Naive thymus-derived CD4-positive, alpha-beta T cell (primary cell): ENCODE measurements at regions not wholly inside any gene's neighbourhood (a gene's known extent, or its start where the extent isn't known, plus 50 kb on each side); places are given as distances from the start of the nearest gene placed in this dataset.
"Not testable (repeated sequence)": the region's sequence is repeated elsewhere in the genome, so short reads cannot be mapped to it uniquely, and the experiment has no call there.

Experiments
- ATAC-seq: fragments of 150-1000 bp; cut with Tn5 transposase; 2 replicates; pipeline ENCODE4 v1.10.0; 2021; ENCODE audit warnings: mild to moderate bottlenecking, moderate library complexity
- CTCF ChIA-PET: fragments of 350-600 bp; sonication (Branson Sonifier 250); formaldehyde crosslinking; loops from one replicate; lab custom pipeline; 2021; ENCODE audit warnings: antibody characterized with exemption; lab: Charles Lee
- POLR2A ChIA-PET: fragments of 350-600 bp; sonication (Branson Sonifier 250); formaldehyde crosslinking; loops from one replicate; lab custom pipeline; 2021; ENCODE audit warnings: antibody characterized with exemption, inconsistent platforms; lab: Charles Lee
- DNase-seq, 9 donors: peaks; one replicate each; pipeline versions ENCODE4 v3.0.0 to v3.0.0-alpha.2; 2020 to 2022; ENCODE audit warnings: mixed read lengths in 1 of 9
- H3K27ac ChIP-seq: one replicate; pipeline ENCODE4 v1.7.0; 2013; ENCODE audit warnings: mild to moderate bottlenecking, low read depth, low read length, moderate library complexity
- H3K27me3 ChIP-seq, 2 donors: one replicate each; pipeline ENCODE4 v1.7.0; 2013; ENCODE audit warnings: low read length in 2 of 2, mild to moderate bottlenecking in 2 of 2, moderate library complexity in 2 of 2; ENCODE audit not compliant: control insufficient read depth in 2 of 2, insufficient read depth in 2 of 2
- H3K36me3 ChIP-seq, 3 experiments: 1 replicate in 2 of 3; 2 replicates in 1 of 3; pipeline ENCODE4 v1.7.0; 2013; ENCODE audit warnings: low read length in 3 of 3, mild to moderate bottlenecking in 3 of 3, moderate library complexity in 1 of 3; ENCODE audit not compliant: insufficient read depth in 3 of 3, control insufficient read depth in 2 of 3
- H3K4me1 ChIP-seq, 2 donors: one replicate each; pipeline ENCODE4 v1.7.0; 2013; ENCODE audit warnings: low read length in 2 of 2, mild to moderate bottlenecking in 2 of 2, moderate library complexity in 1 of 2; ENCODE audit not compliant: control insufficient read depth in 2 of 2, insufficient read depth in 2 of 2
- H3K4me3 ChIP-seq: 2 replicates; pipeline ENCODE4 v1.7.0; 2013; ENCODE audit warnings: mild to moderate bottlenecking, low read length
- H3K9me3 ChIP-seq, 3 experiments: 1 replicate in 2 of 3; 2 replicates in 1 of 3; pipeline ENCODE4 v1.7.0; 2013; ENCODE audit warnings: low read length in 3 of 3; ENCODE audit not compliant: control insufficient read depth in 2 of 3
- H3K27ac Mint-ChIP-seq, 9 donors: one replicate each; pipeline ENCODE4 v1.8.0; 2020 to 2022; ENCODE audit warnings: mixed read lengths in 9 of 9, mild to moderate bottlenecking in 8 of 9, moderate library complexity in 5 of 9, inconsistent platforms in 2 of 9
- H3K27me3 Mint-ChIP-seq, 5 donors: one replicate each; pipeline ENCODE4 v1.8.0; 2021 to 2022; ENCODE audit warnings: mixed read lengths in 5 of 5, mild to moderate bottlenecking in 1 of 5
- H3K36me3 Mint-ChIP-seq, 5 donors: one replicate each; pipeline ENCODE4 v1.8.0; 2020 to 2022; ENCODE audit warnings: mixed read lengths in 5 of 5, mild to moderate bottlenecking in 3 of 5, inconsistent platforms in 1 of 5
- H3K4me1 Mint-ChIP-seq, 7 donors: one replicate each; pipeline ENCODE4 v1.8.0; 2020 to 2022; ENCODE audit warnings: mixed read lengths in 7 of 7, mild to moderate bottlenecking in 3 of 7, inconsistent platforms in 1 of 7
- H3K4me3 Mint-ChIP-seq, 10 donors: one replicate each; pipeline ENCODE4 v1.8.0; 2020 to 2022; ENCODE audit warnings: mild to moderate bottlenecking in 10 of 10, mixed read lengths in 10 of 10, moderate library complexity in 6 of 10, inconsistent platforms in 2 of 10
- H3K9me3 Mint-ChIP-seq, 11 donors: one replicate each; pipeline ENCODE4 v1.8.0; 2020 to 2022; ENCODE audit warnings: mixed read lengths in 11 of 11, mild to moderate bottlenecking in 4 of 11, inconsistent platforms in 1 of 11, moderate library complexity in 1 of 11
- intact Hi-C, 2 donors: fragments of 100-400 bp; cut with micrococcal nuclease; formaldehyde crosslinking; loops; one replicate each; pipeline ENCODE4 v1.15.1; 2023

GRCh38 chr1:91207691-91208090 lies 185.9 kb upstream of the ZNF644 start:
- H3K27ac Mint-ChIP-seq, H3K36me3 Mint-ChIP-seq, H3K4me3 ChIP-seq, ATAC-seq, H3K4me1 ChIP-seq, H3K27me3 ChIP-seq, H3K9me3 Mint-ChIP-seq, H3K4me3 Mint-ChIP-seq, H3K4me1 Mint-ChIP-seq, H3K36me3 ChIP-seq, H3K27ac ChIP-seq, intact Hi-C loops, H3K9me3 ChIP-seq, CTCF ChIA-PET, DNase-seq, POLR2A ChIA-PET: not testable (repeated sequence)
- H3K27me3 Mint-ChIP-seq, result peaks cover 4 to 46% (median 18%) of the 10 kb centered on the region in 5 donors

GRCh38 chr1:91204150-91204549 lies 182.3 kb upstream of the ZNF644 start:
- ATAC-seq, H3K4me3 ChIP-seq, H3K27ac Mint-ChIP-seq, H3K4me1 ChIP-seq, CTCF ChIA-PET, H3K36me3 ChIP-seq, DNase-seq, H3K27me3 ChIP-seq, H3K27ac ChIP-seq, H3K9me3 Mint-ChIP-seq, H3K9me3 ChIP-seq, H3K36me3 Mint-ChIP-seq, POLR2A ChIA-PET, H3K4me3 Mint-ChIP-seq, H3K4me1 Mint-ChIP-seq, intact Hi-C loops: not testable (repeated sequence)
- H3K27me3 Mint-ChIP-seq, result peaks cover 9 to 32% (median 27%) of the 10 kb centered on the region in 5 donors

GRCh38 chr1:91201694-91202093 lies 179.9 kb upstream of the ZNF644 start:
- no peak overlapping the region for H3K4me3 ChIP-seq
- Mint-ChIP-seq H3K9me3 (peaks cover 0 to 4% (median 0%) of the 10 kb centered on the region in 11 donors), H3K36me3 (peaks cover 0 to 3% (median 0%) of the 10 kb centered on the region in 5 donors), H3K27me3 (peaks cover 11 to 35% (median 29%) of the 10 kb centered on the region in 5 donors), H3K27ac (no peak overlapping the region), H3K4me3 (no peak overlapping the region), H3K4me1 (no peaks in the 10 kb centered on the region)
- H3K36me3 ChIP-seq, result no peaks in the 10 kb centered on the region
- H3K27ac ChIP-seq, result no peak overlapping the region
- H3K9me3 ChIP-seq, result no peaks in the 10 kb centered on the region
- DNase-seq (no peak), ATAC-seq (no peak)
- H3K27me3 ChIP-seq, result no peaks in the 10 kb centered on the region
- CTCF ChIA-PET, result no interaction called here
- no peaks in the 10 kb centered on the region for H3K4me1 ChIP-seq
- POLR2A ChIA-PET, result no interaction called here
- intact Hi-C loops, result no loop called here

GRCh38 chr1:91201176-91201575 lies 179.3 kb upstream of the ZNF644 start:
- CTCF ChIA-PET, result no interaction called here

GRCh38 chr1:91200675-91201074 lies 178.8 kb upstream of the ZNF644 start:
- Mint-ChIP-seq H3K27ac (no peak overlapping the region), H3K27me3 (peaks cover 12 to 35% (median 28%) of the 10 kb centered on the region in 5 donors), H3K4me3 (no peak overlapping the region), H3K36me3 (peaks cover 0 to 3% (median 0%) of the 10 kb centered on the region in 5 donors), H3K4me1 (no peaks in the 10 kb centered on the region), H3K9me3 (peaks cover 0 to 3% (median 0%) of the 10 kb centered on the region in 11 donors)
- POLR2A ChIA-PET, result no interaction called here
- intact Hi-C loops, result no loop called here
- H3K4me3 ChIP-seq, result no peak overlapping the region
- ATAC-seq (no peak), DNase-seq (no peak)
- H3K9me3 ChIP-seq, result no peaks in the 10 kb centered on the region
- CTCF ChIA-PET, result no interaction called here
- no peaks in the 10 kb centered on the region for H3K36me3 ChIP-seq
- H3K27ac ChIP-seq, result no peak overlapping the region
- H3K4me1 ChIP-seq, result no peaks in the 10 kb centered on the region
- H3K27me3 ChIP-seq, result no peaks in the 10 kb centered on the region

More at GRCh38 chr1:91201176-91201575, 179.3 kb upstream of the ZNF644 start:
- POLR2A ChIA-PET, result no interaction called here
- H3K9me3 ChIP-seq, result no peaks in the 10 kb centered on the region
- no peaks in the 10 kb centered on the region for H3K4me1 Mint-ChIP-seq
- H3K4me1 ChIP-seq, result no peaks in the 10 kb centered on the region
- H3K27me3 Mint-ChIP-seq, result peaks cover 11 to 35% (median 28%) of the 10 kb centered on the region in 5 donors
- peaks cover 0 to 3% (median 0%) of the 10 kb centered on the region in 5 donors for H3K36me3 Mint-ChIP-seq
- no peaks in the 10 kb centered on the region for H3K36me3 ChIP-seq
- no peak overlapping the region for H3K27ac ChIP-seq
- intact Hi-C loops, result no loop called here
- no peaks in the 10 kb centered on the region for H3K27me3 ChIP-seq
- H3K4me3 ChIP-seq, result no peak overlapping the region
- H3K4me3 Mint-ChIP-seq, result peak overlapping the region in 1 of 10 donors; percentile 34
- peaks cover 0 to 3% (median 0%) of the 10 kb centered on the region in 11 donors for H3K9me3 Mint-ChIP-seq
- no peak for ATAC-seq
- no peak for DNase-seq
- H3K27ac Mint-ChIP-seq, result no peak overlapping the region

- ChIA-PET CTCF (no interaction called here), POLR2A (no interaction called here)
- Histone ChIP-seq H3K9me3 (no peaks in the 10 kb centered on the region), H3K27me3 (no peaks in the 10 kb centered on the region), H3K4me1 (no peaks in the 10 kb centered on the region), H3K36me3 (no peaks in the 10 kb centered on the region), H3K27ac (no peak overlapping the region), H3K4me3 (no peak overlapping the region)
- Mint-ChIP-seq H3K27me3 (peaks cover 13 to 32% (median 21%) of the 10 kb centered on the region in 5 donors), H3K4me3 (no peak overlapping the region), H3K36me3 (peaks cover 0 to 3% (median 0%) of the 10 kb centered on the region in 5 donors), H3K4me1 (no peaks in the 10 kb centered on the region), H3K9me3 (peaks cover 0 to 3% (median 0%) of the 10 kb centered on the region in 11 donors), H3K27ac (no peak overlapping the region)
- no peak for ATAC-seq
- no peak for DNase-seq
- intact Hi-C loops, result no loop called here
Measured at GRCh38 chr1:91199988-91200387, 178.2 kb upstream of the ZNF644 start.

- no peaks in the 10 kb centered on the region for H3K4me1 Mint-ChIP-seq
- Histone ChIP-seq H3K9me3 (no peaks in the 10 kb centered on the region), H3K4me3 (no peak overlapping the region), H3K27me3 (no peaks in the 10 kb centered on the region), H3K4me1 (no peaks in the 10 kb centered on the region), H3K27ac (no peak overlapping the region), H3K36me3 (no peaks in the 10 kb centered on the region)
- H3K4me3 Mint-ChIP-seq, result no peak overlapping the region
- no peak for DNase-seq
- H3K36me3 Mint-ChIP-seq, result peaks cover 0 to 5% (median 0%) of the 10 kb centered on the region in 5 donors
- intact Hi-C loops, result no loop called here
- H3K27me3 Mint-ChIP-seq, result peaks cover 2 to 29% (median 22%) of the 10 kb centered on the region in 5 donors
- no peak overlapping the region for H3K27ac Mint-ChIP-seq
- ATAC-seq, result no peak
- POLR2A ChIA-PET, result no interaction called here
- CTCF ChIA-PET, result no interaction called here
- H3K9me3 Mint-ChIP-seq, result peaks cover 2 to 15% (median 4%) of the 10 kb centered on the region in 11 donors
Measured at GRCh38 chr1:91190996-91191395, 169.2 kb upstream of the ZNF644 start.
